ENCODE measurements at regions not wholly inside any gene's neighbourhood (a gene's known extent, or its start where the extent isn't known, plus 50 kb on each side); places are given as distances from the start of the nearest gene placed in this dataset.
"Not testable (repeated sequence)": the region's sequence is repeated elsewhere in the genome, so short reads cannot be mapped to it uniquely, and the experiment has no call there.

GRCh38 chr13:71382285-71382684 lies 484.7 kb downstream of the DACH1 start:
- DNase-seq = no peak

GRCh38 chr13:71380191-71380590 lies 486.8 kb downstream of the DACH1 start:
- no peak for DNase-seq

GRCh38 chr13:71378961-71379905 lies 487.8 kb downstream of the DACH1 start:
- DNase-seq = no peak

GRCh38 chr13:71374471-71375049 lies 492.4 kb downstream of the DACH1 start:
- no peak for DNase-seq

GRCh38 chr13:71368336-71368735 lies 498.7 kb downstream of the DACH1 start:
- no peak for DNase-seq

- DNase-seq = no peak
Measured at GRCh38 chr13:71360041-71360440, 507.0 kb downstream of the DACH1 start.

- no peak for DNase-seq
Measured at GRCh38 chr13:71359641-71360040, 507.4 kb downstream of the DACH1 start.

- DNase-seq = no peak
Measured at GRCh38 chr13:71358218-71358617, 508.8 kb downstream of the DACH1 start.

GRCh38 chr13:71355010-71355409 lies 512.0 kb downstream of the DACH1 start:
- no peak for DNase-seq

GRCh38 chr13:71350886-71351285 lies 516.1 kb downstream of the DACH1 start:
- no peak for DNase-seq

GRCh38 chr13:71345856-71346255 lies 521.1 kb downstream of the DACH1 start:
- not testable (repeated sequence) for DNase-seq

GRCh38 chr13:71339736-71340135 lies 527.3 kb downstream of the DACH1 start:
- no peak for DNase-seq

GRCh38 chr13:71339005-71339404 lies 528.0 kb downstream of the DACH1 start:
- no peak for DNase-seq

- DNase-seq = no peak
Measured at GRCh38 chr13:71338070-71338469, 528.9 kb downstream of the DACH1 start.

GRCh38 chr13:71327266-71327665 lies 539.7 kb downstream of the DACH1 start:
- no peak for DNase-seq

- DNase-seq = no peak
Measured at GRCh38 chr13:71325556-71325955, 541.4 kb downstream of the DACH1 start.

GRCh38 chr13:71323266-71323665 lies 543.7 kb downstream of the DACH1 start:
- DNase-seq = no peak

GRCh38 chr13:71320452-71320851 lies 546.6 kb downstream of the DACH1 start:
- no peak for DNase-seq

- DNase-seq = no peak
Measured at GRCh38 chr13:71316792-71317363, 550.1 kb downstream of the DACH1 start.

- DNase-seq = no peak
Measured at GRCh38 chr13:71312923-71313322, 554.1 kb downstream of the DACH1 start.

- DNase-seq = no peak
Measured at GRCh38 chr13:71309905-71310304, 557.1 kb downstream of the DACH1 start.

GRCh38 chr13:71306821-71307220 lies 560.2 kb downstream of the DACH1 start:
- DNase-seq = no peak

- no peak for DNase-seq
Measured at GRCh38 chr13:71304861-71305260, 562.1 kb downstream of the DACH1 start.

- no peak for DNase-seq
Measured at GRCh38 chr13:71303144-71303543, 563.9 kb downstream of the DACH1 start.
